C4-2B (cell line): ENCODE measurements at regions not wholly inside any gene's neighbourhood (a gene's known extent, or its start where the extent isn't known, plus 50 kb on each side); places are given as distances from the start of the nearest gene placed in this dataset.

Source experiments
- CTCF ChIP-seq: fragments of 450-650 bp; conservative IDR thresholded peaks from 2 replicates; pipeline ENCODE4 v1.5.1; 2017; ENCODE audit warnings: mild to moderate bottlenecking
- ZFX ChIP-seq: fragments of 450-650 bp; IDR thresholded peaks from 2 replicates; pipeline ENCODE4 v1.6.1; 2017

GRCh38 chr3:102143536-102143935 lies 291.3 kb upstream of the ZPLD1 start:
- no peak for TF ChIP-seq CTCF
- TF ChIP-seq ZFX: no peak
